Astrocyte (in vitro differentiated cells and primary cell): ENCODE measurements at regions not wholly inside any gene's neighbourhood (a gene's known extent, or its start where the extent isn't known, plus 50 kb on each side); places are given as distances from the start of the nearest gene placed in this dataset.

Experiments
- EZH2 ChIP-seq: IDR thresholded peaks from 2 replicates; pipeline ENCODE4 v1.6.1; 2012; ENCODE audit warnings: mild to moderate bottlenecking, low read length, inconsistent platforms; ENCODE audit not compliant: insufficient read depth
- TF ChIP-seq, protein P1 (sequence below): IDR thresholded peaks from 2 replicates; pipeline ENCODE4 v1.5.1; 2011; ENCODE audit warnings: low read depth, mild to moderate bottlenecking, inconsistent platforms, low read length, moderate library complexity; ENCODE audit not compliant: insufficient read depth

DNA sequence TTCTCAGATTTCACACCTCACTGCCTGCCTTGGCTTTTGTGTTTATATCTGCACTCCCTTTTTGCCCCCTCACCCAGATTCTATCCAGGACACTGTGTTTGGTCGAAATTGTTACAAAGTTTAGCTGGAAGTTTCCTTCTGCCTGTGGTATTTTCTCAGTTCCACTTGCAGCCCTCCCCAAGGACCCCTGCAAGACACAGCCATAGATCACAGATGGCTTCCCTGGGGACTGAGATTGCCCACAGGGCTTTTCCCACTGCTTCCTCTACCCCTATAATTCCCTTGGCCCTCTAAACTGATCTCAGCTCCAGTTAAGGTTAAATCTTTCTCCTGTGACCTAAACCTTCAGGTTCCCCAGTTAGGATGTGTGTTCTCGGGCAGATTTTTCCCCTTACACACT lies 146.1 kb upstream of the C11orf87 start:
- TF ChIP-seq, protein P1, sequence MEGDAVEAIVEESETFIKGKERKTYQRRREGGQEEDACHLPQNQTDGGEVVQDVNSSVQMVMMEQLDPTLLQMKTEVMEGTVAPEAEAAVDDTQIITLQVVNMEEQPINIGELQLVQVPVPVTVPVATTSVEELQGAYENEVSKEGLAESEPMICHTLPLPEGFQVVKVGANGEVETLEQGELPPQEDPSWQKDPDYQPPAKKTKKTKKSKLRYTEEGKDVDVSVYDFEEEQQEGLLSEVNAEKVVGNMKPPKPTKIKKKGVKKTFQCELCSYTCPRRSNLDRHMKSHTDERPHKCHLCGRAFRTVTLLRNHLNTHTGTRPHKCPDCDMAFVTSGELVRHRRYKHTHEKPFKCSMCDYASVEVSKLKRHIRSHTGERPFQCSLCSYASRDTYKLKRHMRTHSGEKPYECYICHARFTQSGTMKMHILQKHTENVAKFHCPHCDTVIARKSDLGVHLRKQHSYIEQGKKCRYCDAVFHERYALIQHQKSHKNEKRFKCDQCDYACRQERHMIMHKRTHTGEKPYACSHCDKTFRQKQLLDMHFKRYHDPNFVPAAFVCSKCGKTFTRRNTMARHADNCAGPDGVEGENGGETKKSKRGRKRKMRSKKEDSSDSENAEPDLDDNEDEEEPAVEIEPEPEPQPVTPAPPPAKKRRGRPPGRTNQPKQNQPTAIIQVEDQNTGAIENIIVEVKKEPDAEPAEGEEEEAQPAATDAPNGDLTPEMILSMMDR = no peak
- TF ChIP-seq EZH2 = no peak
